ENCODE measurements at regions not wholly inside any gene's neighbourhood (a gene's known extent, or its start where the extent isn't known, plus 50 kb on each side); places are given as distances from the start of the nearest gene placed in this dataset.

DNA sequence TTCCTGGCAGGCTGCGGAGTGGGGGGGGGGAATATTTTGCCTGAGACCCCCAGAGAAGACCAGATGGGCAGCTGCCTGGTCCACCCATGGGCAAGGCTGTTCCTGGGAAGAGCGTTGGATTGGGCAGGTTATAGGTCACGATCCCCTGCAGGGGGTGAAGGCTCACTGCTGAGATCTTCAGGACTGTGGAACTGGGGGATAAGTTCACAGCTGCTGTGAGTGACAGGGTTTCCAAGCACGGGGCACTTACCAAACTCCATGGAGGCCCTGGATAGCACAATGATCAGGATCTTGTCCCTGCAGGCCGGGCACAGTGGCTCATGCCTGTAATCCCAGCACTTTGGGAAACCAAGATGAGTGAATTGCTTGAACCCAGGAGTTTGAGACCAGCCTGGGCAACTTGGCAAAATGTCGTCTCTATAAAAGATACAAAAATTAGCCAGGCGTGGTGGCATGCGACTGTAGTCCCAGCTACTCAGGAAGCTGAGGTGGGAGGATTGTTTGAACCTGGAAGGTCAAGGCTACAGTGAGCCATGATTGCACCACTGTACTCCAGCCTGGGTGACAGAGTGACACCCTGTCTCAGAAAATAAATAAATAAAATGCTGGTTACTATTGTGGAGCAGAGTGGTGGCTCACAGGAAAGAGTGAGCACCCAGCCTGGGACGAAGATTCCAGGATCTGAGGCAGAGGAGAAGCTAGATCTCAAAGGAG lies 68.0 kb upstream of the HELT start:
- TF ChIP-seq CTCF (conservative IDR thresholded peaks at IDR 0.05 in 1 of 2, IDR thresholded peaks at IDR 0.05 in 1 of 2; ENCODE audit: low read depth in 1 of 2, low read length in 2 of 2) (no peak), EZH2 (IDR thresholded peaks at IDR 0.05; ENCODE audit: low read length, missing control alignments) (no peak)

Measured in fibroblast of lung (primary cell).